SK-N-SH treated with all-trans-retinoic acid at 6 μM for 48 hours (cell line): ENCODE measurements at regions not wholly inside any gene's neighbourhood (a gene's known extent, or its start where the extent isn't known, plus 50 kb on each side); places are given as distances from the start of the nearest gene placed in this dataset.

Experiments
- ATAC-seq: fragments of 200-7000 bp; cut with Tn5 transposase; 3 replicates; pipeline ENCODE4 v1.9.1; 2020; ENCODE audit warnings: mild to moderate bottlenecking, moderate library complexity
- ARNTL ChIP-seq: fragments of 450-650 bp; formaldehyde crosslinking; IDR thresholded peaks from 2 replicates; pipeline ENCODE4 v1.5.0; 2020; ENCODE audit warnings: low read depth, mild to moderate bottlenecking, moderate library complexity, borderline replicate concordance
- BACH2 ChIP-seq: fragments of 250-450 bp; sonication (Bioruptor Pico); IDR thresholded peaks from 2 replicates; pipeline ENCODE4 v1.9.0; 2021; ENCODE audit warnings: mild to moderate bottlenecking, borderline replicate concordance
- CSDC2 ChIP-seq: fragments of 250-450 bp; sonication (Bioruptor Pico); IDR thresholded peaks from 2 replicates; pipeline ENCODE4 v1.5.0; 2020; ENCODE audit warnings: mild to moderate bottlenecking, moderate library complexity
- ESRRG ChIP-seq: fragments of 250-450 bp; sonication (Bioruptor Pico); IDR thresholded peaks from 2 replicates; pipeline ENCODE4 v1.6.1; 2021; ENCODE audit warnings: mild to moderate bottlenecking
- GLIS3 ChIP-seq: fragments of 250-450 bp; sonication (Bioruptor Pico); IDR thresholded peaks from 2 replicates; pipeline ENCODE4 v1.5.0; 2020; ENCODE audit warnings: mild to moderate bottlenecking, moderate library complexity
- ISL1 ChIP-seq: fragments of 250-450 bp; sonication (Bioruptor Pico); IDR thresholded peaks from 2 replicates; pipeline ENCODE4 v2.1.2; 2022; ENCODE audit warnings: mild to moderate bottlenecking, moderate library complexity
- OSR1 ChIP-seq: fragments of 250-450 bp; sonication (Bioruptor Pico); IDR thresholded peaks from 2 replicates; pipeline ENCODE4 v1.8.0; 2022; ENCODE audit warnings: moderate library complexity, mild to moderate bottlenecking, inconsistent platforms
- PPARA ChIP-seq: fragments of 250-450 bp; sonication (Bioruptor Pico); IDR thresholded peaks from 2 replicates; pipeline ENCODE4 v1.5.0; 2020; ENCODE audit warnings: mild to moderate bottlenecking, borderline replicate concordance
- RARB ChIP-seq: fragments of 250-450 bp; sonication (Bioruptor Pico); IDR thresholded peaks from 2 replicates; pipeline ENCODE4 v1.8.0; 2021; ENCODE audit warnings: mild to moderate bottlenecking, moderate library complexity
- SNAI2 ChIP-seq: fragments of 250-450 bp; sonication (Bioruptor Pico); IDR thresholded peaks from 2 replicates; pipeline ENCODE4 v1.5.0; 2020; ENCODE audit warnings: mild to moderate bottlenecking, moderate library complexity
- TCF4 ChIP-seq: fragments of 250-450 bp; sonication (Bioruptor Pico); IDR thresholded peaks from 2 replicates; pipeline ENCODE4 v1.8.0; 2021; ENCODE audit warnings: mild to moderate bottlenecking, moderate library complexity, borderline replicate concordance
- ZC3H10 ChIP-seq: fragments of 250-450 bp; sonication (Bioruptor Pico); IDR thresholded peaks from 2 replicates; pipeline ENCODE4 v1.5.1; 2021; ENCODE audit warnings: mild to moderate bottlenecking, moderate library complexity
- ZFP3 ChIP-seq: fragments of 250-450 bp; sonication (Bioruptor Pico); IDR thresholded peaks from 2 replicates; pipeline ENCODE4 v1.5.0; 2020; ENCODE audit warnings: mild to moderate bottlenecking, moderate library complexity
- ZFP30 ChIP-seq: fragments of 450-650 bp; formaldehyde crosslinking; IDR thresholded peaks from 2 replicates; pipeline ENCODE4 v1.5.0; 2022; ENCODE audit warnings: mild to moderate bottlenecking, moderate library complexity
- ZNF70 ChIP-seq: fragments of 450-650 bp; formaldehyde crosslinking; IDR thresholded peaks from 2 replicates; pipeline ENCODE4 v1.5.0; 2020; ENCODE audit warnings: mild to moderate bottlenecking, moderate library complexity
- TF ChIP-seq, protein P1 (sequence below): fragments of 250-450 bp; sonication (Bioruptor Pico); IDR thresholded peaks from 2 replicates; pipeline ENCODE4 v1.8.0; 2021; ENCODE audit warnings: low read depth, mild to moderate bottlenecking, moderate library complexity, borderline replicate concordance
- TF ChIP-seq, protein P2 (sequence below): fragments of 250-450 bp; sonication (Bioruptor Pico); IDR thresholded peaks from 2 replicates; pipeline ENCODE4 v1.8.0; 2020; ENCODE audit warnings: mild to moderate bottlenecking, moderate library complexity, borderline replicate concordance
- TF ChIP-seq, protein P3 (sequence below): fragments of 250-450 bp; sonication (Bioruptor Pico); IDR thresholded peaks from 2 replicates; pipeline ENCODE4 v1.5.0; 2020; ENCODE audit warnings: mild to moderate bottlenecking, moderate library complexity
- TF ChIP-seq, protein P4 (sequence below): fragments of 250-450 bp; sonication (Bioruptor Pico); IDR thresholded peaks from 2 replicates; pipeline ENCODE4 v1.5.1; 2020; ENCODE audit warnings: low read depth, mild to moderate bottlenecking, moderate library complexity

DNA sequence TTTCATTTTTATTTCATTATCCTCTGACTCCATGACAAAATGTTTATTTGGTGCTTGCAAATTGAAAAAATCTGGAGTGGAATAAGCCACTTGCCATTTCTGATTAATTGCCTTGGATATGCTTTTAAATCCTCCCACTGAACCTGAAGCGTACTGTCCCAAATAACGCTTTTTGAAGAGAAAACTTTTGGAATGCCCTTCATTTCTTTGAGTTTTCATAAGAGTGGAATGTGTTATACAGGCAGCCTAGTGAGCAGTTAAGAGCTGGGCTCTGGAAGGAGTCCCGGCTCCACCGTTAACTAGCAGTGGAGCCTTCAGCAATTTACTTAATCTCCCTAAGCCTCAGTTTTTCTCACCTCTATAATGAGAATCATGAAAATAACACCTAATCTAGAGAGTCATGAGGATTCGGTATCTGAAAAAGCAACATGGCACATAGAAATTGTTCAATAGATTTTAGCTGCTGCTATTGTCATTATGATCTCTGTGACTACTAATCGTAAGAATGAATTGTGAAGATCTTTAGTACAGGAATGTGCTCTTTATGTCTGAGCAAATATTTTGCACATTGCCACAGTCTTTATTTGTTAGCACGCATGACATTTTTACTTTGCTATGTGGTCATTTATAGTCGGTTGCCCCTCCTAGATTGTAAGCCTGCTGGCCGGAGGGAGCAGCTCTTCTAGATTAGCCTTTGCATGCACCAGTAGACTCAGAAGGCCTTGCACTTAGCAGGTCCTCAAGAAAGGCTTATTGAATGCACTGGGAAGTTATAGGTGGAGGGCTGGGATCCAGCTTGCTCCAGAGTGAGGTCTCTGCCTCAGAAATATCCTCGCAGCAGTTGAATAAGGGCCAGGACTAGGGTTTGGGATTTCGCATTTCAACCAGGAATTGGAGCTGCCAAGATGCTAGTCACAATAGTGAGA is 59.4 kb downstream of the PLCE1 start (continued):
- TF ChIP-seq, protein P1, sequence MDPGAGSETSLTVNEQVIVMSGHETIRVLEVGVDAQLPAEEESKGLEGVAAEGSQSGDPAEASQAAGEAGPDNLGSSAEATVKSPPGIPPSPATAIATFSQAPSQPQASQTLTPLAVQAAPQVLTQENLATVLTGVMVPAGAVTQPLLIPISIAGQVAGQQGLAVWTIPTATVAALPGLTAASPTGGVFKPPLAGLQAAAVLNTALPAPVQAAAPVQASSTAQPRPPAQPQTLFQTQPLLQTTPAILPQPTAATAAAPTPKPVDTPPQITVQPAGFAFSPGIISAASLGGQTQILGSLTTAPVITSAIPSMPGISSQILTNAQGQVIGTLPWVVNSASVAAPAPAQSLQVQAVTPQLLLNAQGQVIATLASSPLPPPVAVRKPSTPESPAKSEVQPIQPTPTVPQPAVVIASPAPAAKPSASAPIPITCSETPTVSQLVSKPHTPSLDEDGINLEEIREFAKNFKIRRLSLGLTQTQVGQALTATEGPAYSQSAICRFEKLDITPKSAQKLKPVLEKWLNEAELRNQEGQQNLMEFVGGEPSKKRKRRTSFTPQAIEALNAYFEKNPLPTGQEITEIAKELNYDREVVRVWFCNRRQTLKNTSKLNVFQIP, result no peak
- TF ChIP-seq PPARA (CRISPR knock-in tag) (no peak), ESRRG (CRISPR knock-in tag) (no peak), RARB (CRISPR knock-in tag) (no peak), ZFP3 (CRISPR knock-in tag) (no peak), ISL1 (CRISPR knock-in tag) (no peak)
- TF ChIP-seq, protein P2, sequence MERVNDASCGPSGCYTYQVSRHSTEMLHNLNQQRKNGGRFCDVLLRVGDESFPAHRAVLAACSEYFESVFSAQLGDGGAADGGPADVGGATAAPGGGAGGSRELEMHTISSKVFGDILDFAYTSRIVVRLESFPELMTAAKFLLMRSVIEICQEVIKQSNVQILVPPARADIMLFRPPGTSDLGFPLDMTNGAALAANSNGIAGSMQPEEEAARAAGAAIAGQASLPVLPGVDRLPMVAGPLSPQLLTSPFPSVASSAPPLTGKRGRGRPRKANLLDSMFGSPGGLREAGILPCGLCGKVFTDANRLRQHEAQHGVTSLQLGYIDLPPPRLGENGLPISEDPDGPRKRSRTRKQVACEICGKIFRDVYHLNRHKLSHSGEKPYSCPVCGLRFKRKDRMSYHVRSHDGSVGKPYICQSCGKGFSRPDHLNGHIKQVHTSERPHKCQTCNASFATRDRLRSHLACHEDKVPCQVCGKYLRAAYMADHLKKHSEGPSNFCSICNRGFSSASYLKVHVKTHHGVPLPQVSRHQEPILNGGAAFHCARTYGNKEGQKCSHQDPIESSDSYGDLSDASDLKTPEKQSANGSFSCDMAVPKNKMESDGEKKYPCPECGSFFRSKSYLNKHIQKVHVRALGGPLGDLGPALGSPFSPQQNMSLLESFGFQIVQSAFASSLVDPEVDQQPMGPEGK, result no peak

DNA sequence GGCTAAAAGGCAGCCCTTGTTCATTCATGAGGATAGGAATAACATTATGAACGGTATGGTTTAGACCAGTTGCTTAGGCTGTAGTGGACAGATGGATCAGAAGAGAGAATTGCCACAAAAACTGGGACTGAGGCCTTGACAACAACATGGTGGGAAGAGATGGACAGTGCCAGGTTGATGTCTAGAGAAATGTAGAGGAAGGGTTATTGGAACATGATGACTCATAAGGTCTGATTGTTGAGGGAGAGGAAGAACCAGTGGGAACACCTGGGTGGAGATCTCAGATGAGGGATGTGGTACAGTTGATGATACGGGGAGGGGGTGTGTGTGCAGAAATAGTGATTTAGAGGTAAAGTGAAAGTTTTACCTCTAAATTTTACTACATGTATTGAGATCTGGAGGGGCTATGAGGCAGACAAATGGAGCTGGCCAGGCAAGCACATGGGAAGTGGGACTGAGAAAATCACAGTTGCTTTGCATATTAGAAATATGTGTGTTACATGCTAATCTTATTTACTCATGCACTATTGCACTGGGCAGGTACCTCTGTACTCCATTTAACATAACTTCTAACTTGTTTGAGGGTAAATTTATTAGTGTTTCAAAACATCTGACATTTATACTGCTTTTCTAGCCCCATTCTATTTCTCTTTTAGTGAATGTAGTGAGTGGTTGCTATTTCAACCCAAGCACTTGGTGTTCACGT is 65.6 kb downstream of the PLCE1 start:
- TF ChIP-seq RARB (CRISPR knock-in tag) (no peak), BACH2 (CRISPR knock-in tag) (no peak), SNAI2 (CRISPR knock-in tag) (no peak), GLIS3 (no peak), PPARA (CRISPR knock-in tag) (no peak), ZFP3 (CRISPR knock-in tag) (no peak), OSR1 (CRISPR knock-in tag) (no peak), CSDC2 (CRISPR knock-in tag) (no peak), ARNTL (CRISPR knock-in tag) (no peak), TCF4 (CRISPR knock-in tag) (no peak), ZNF70 (CRISPR knock-in tag) (no peak), ESRRG (CRISPR knock-in tag) (no peak), ZFP30 (CRISPR knock-in tag) (no peak), ZC3H10 (CRISPR knock-in tag) (no peak)
- TF ChIP-seq, protein P3, sequence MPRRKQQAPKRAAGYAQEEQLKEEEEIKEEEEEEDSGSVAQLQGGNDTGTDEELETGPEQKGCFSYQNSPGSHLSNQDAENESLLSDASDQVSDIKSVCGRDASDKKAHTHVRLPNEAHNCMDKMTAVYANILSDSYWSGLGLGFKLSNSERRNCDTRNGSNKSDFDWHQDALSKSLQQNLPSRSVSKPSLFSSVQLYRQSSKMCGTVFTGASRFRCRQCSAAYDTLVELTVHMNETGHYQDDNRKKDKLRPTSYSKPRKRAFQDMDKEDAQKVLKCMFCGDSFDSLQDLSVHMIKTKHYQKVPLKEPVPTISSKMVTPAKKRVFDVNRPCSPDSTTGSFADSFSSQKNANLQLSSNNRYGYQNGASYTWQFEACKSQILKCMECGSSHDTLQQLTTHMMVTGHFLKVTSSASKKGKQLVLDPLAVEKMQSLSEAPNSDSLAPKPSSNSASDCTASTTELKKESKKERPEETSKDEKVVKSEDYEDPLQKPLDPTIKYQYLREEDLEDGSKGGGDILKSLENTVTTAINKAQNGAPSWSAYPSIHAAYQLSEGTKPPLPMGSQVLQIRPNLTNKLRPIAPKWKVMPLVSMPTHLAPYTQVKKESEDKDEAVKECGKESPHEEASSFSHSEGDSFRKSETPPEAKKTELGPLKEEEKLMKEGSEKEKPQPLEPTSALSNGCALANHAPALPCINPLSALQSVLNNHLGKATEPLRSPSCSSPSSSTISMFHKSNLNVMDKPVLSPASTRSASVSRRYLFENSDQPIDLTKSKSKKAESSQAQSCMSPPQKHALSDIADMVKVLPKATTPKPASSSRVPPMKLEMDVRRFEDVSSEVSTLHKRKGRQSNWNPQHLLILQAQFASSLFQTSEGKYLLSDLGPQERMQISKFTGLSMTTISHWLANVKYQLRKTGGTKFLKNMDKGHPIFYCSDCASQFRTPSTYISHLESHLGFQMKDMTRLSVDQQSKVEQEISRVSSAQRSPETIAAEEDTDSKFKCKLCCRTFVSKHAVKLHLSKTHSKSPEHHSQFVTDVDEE (CRISPR knock-in tag), result no peak
- TF ChIP-seq, protein P4, sequence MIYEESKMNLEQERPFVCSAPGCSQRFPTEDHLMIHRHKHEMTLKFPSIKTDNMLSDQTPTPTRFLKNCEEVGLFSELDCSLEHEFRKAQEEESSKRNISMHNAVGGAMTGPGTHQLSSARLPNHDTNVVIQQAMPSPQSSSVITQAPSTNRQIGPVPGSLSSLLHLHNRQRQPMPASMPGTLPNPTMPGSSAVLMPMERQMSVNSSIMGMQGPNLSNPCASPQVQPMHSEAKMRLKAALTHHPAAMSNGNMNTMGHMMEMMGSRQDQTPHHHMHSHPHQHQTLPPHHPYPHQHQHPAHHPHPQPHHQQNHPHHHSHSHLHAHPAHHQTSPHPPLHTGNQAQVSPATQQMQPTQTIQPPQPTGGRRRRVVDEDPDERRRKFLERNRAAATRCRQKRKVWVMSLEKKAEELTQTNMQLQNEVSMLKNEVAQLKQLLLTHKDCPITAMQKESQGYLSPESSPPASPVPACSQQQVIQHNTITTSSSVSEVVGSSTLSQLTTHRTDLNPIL, result no peak
- TF ChIP-seq, protein P2, result no peak
- TF ChIP-seq, protein P1, result no peak
- ATAC-seq, result no peak
